ENCODE measurements at regions not wholly inside any gene's neighbourhood (a gene's known extent, or its start where the extent isn't known, plus 50 kb on each side); places are given as distances from the start of the nearest gene placed in this dataset. TPM values are rescaled to one million over a fixed set of nuclear protein-coding genes. Genes with fewer than 3 reads are reported as not detected.
"Not testable (repeated sequence)": the region's sequence is repeated elsewhere in the genome, so short reads cannot be mapped to it uniquely, and the experiment has no call there.

DNA sequence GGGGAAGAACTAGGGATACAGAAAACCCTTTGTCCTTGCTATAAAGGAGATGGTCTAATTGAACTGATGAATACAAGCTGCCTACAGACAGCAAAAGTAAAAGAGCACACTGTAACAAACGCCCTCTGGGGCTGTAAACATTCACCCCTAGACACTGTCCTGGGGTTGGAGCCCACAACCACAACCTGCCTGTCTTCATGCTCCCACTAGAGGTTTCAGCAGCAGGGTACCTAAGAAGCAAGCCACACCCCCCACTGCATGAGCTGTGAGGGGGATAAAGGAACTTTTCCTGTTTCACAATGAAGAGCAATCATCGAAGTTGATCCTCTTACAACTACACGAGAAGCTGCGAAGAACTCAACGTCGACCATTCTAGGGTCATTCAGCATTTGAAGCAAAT lies 90.5 kb upstream of the LUZP2 start:
- no peak for DNase-seq

DNA sequence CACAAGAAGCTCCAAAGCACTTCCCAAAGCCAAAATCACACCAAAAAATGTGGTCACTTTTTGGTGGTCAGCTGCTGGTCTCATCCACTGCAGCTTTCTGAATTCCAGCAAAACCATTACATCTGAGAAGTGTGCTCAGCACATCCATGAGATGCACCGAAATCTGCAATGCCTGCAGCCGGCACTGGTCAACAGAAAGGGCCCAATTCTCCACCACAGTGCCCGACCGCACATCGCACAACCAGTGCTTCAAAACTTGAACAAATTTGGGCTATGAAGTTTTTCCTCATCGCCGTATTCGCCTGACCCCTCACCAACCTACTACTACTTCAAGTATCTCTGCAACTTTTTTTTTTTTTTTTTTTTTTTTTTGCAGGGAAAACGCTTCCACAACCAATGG lies 89.9 kb upstream of the LUZP2 start:
- no peak for DNase-seq

DNA sequence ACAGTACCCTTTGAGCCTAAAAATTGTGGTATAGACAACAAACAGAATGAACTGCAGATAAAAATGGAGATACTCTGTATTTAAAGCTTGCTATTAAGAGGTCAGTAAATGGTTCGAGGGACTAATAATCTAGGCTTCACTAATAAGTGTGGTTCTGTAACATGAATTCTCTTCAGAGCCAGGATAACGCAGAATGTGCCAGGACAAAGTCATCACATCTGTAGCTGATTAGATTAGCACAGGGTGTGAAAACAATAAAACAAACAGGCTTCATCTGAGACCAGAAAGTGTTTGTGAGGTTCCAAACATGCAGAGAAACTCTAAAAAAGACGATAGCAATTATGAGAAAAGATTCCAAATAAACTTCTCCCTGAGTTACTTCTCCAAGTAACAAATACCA lies 89.1 kb upstream of the LUZP2 start:
- no peak for DNase-seq

GRCh38 chr11:24408202-24408601 lies 88.7 kb upstream of the LUZP2 start:
- DNase-seq = no peak

GRCh38 chr11:24411791-24412190 lies 85.1 kb upstream of the LUZP2 start:
- no peak for DNase-seq

DNA sequence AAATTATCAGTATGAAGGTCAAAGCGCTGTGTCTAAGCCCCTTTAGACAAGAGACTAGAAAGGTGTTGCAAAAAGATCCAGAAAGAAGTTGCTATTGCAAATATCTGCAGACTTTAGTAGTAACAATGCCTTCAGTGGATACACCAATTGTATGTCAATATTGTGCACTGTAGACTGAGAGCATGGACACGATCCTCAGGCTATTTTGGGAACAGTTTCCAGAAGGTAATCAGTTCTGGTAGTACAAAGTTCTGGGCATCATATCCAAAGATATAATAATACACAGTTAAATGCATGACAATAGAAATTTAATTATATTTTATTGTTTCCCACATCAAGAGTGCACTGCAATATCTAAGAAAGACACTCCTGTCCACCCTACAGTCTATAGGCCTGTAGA lies 84.1 kb upstream of the LUZP2 start:
- no peak for DNase-seq

GRCh38 chr11:24413391-24413790 lies 83.5 kb upstream of the LUZP2 start:
- no peak for DNase-seq

- not testable (repeated sequence) for DNase-seq
Measured at GRCh38 chr11:24415955-24416636, 80.8 kb upstream of the LUZP2 start.

GRCh38 chr11:24421766-24422165 lies 75.1 kb upstream of the LUZP2 start:
- no peak for DNase-seq

DNA sequence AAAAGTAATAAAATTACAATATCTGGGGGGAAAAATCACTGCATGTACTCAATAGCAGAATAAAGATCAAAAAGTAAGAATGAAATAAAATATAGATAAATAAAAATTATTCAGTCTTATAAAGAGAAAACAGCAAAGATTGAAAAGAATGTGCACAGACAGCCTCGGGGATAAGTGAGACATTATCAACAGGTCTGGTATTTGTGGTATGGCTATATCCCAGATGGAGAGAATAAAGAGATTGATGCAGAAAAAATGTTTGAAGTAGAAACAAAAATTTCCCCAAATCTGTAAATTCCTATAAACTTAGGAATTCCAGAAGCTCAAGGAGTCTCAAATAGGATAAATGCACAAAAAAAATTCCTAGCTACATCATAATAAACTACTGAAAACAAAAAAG lies 74.5 kb upstream of the LUZP2 start:
- no peak for DNase-seq

GRCh38 chr11:24437123-24437522 lies 59.7 kb upstream of the LUZP2 start:
- DNase-seq = no peak

Small RNAs in the stretch of these regions (small RNA-seq; reads per million reads assigned to genes)
- gene AC100767.1 (ENCODE audit: low replicate concordance) (not detected), gene MIR8054 (ENCODE audit: low replicate concordance) (not detected), gene RNU6-783P (ENCODE audit: low replicate concordance) (not detected)
